ENCODE measurements at regions not wholly inside any gene's neighbourhood (a gene's known extent, or its start where the extent isn't known, plus 50 kb on each side); places are given as distances from the start of the nearest gene placed in this dataset.
"Not testable (repeated sequence)": the region's sequence is repeated elsewhere in the genome, so short reads cannot be mapped to it uniquely, and the experiment has no call there.

DNA sequence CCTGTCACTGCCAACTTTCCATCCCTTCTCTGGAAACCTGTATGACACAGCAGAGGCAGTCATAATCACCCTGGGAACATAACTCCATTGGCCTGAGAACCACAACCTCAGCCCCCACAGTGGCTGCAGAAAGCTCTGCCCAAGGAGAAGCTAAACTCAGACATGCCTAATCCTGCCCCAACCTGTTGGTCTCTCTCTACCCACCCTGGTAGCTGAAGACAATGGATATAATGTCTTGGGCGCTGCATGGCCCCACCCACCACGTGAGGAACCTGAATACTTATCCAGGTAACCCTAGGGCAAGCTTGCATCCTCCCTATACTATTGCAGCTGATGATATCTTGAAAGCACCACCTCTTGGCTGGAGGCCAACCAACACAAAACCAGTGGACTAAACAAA, 225.2 kb downstream of the TEX13C start:
- no peak overlapping the region for H3K4me3 ChIP-seq (ENCODE audit: insufficient read depth, low read depth, low read length)
- no peaks in the 10 kb centered on the region for H3K36me3 ChIP-seq (replicated peaks; ENCODE audit: control insufficient read depth, insufficient read depth, low read length)
- DNase-seq: no peak
- H3K27me3 ChIP-seq (ENCODE audit: control insufficient read depth, insufficient read depth, low read length): no peaks in the 10 kb centered on the region

- Histone ChIP-seq H3K36me3 (replicated peaks; ENCODE audit: control insufficient read depth, insufficient read depth, low read length) (no peaks in the 10 kb centered on the region), H3K27me3 (ENCODE audit: control insufficient read depth, insufficient read depth, low read length) (no peaks in the 10 kb centered on the region)
- no peak for DNase-seq
These were observed 257.8 kb downstream of the TEX13C start for GRCh38 chrX:125577479-125577878.

GRCh38 chrX:125604448-125604847, 284.8 kb downstream of the TEX13C start:
- Histone ChIP-seq H3K36me3 (replicated peaks; ENCODE audit: control insufficient read depth, insufficient read depth, low read length) (no peaks in the 10 kb centered on the region), H3K4me3 (ENCODE audit: insufficient read depth, low read depth, low read length) (no peak overlapping the region), H3K27me3 (ENCODE audit: control insufficient read depth, insufficient read depth, low read length) (no peaks in the 10 kb centered on the region)
- DNase-seq: no peak

More at GRCh38 chrX:125577479-125577878, 257.8 kb downstream of the TEX13C start:
- no peak overlapping the region for H3K4me3 ChIP-seq (ENCODE audit: insufficient read depth, low read depth, low read length)

DNA sequence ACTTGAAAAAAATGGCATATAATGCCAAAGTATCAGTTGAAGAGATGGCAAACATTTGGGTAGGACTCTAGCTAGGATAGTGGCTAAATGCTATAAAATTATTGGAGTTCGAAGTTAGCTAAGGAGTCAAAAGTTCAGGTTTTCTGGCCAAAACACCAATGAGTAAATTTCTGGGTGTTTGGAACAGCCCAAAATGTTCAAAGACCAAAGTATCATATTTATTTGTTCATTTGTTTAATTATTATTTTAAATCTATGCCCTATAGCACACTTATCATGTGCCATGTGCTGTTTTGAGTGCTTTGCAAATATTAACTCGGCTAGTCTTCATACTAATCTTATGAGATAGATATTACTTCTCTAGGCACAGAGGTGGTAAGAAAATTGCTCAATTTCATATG, 285.5 kb downstream of the TEX13C start:
- Histone ChIP-seq H3K36me3 (replicated peaks; ENCODE audit: control insufficient read depth, insufficient read depth, low read length) (no peaks in the 10 kb centered on the region), H3K27me3 (ENCODE audit: control insufficient read depth, insufficient read depth, low read length) (no peaks in the 10 kb centered on the region), H3K4me3 (ENCODE audit: insufficient read depth, low read depth, low read length) (no peak overlapping the region)
- DNase-seq: no peak

DNA sequence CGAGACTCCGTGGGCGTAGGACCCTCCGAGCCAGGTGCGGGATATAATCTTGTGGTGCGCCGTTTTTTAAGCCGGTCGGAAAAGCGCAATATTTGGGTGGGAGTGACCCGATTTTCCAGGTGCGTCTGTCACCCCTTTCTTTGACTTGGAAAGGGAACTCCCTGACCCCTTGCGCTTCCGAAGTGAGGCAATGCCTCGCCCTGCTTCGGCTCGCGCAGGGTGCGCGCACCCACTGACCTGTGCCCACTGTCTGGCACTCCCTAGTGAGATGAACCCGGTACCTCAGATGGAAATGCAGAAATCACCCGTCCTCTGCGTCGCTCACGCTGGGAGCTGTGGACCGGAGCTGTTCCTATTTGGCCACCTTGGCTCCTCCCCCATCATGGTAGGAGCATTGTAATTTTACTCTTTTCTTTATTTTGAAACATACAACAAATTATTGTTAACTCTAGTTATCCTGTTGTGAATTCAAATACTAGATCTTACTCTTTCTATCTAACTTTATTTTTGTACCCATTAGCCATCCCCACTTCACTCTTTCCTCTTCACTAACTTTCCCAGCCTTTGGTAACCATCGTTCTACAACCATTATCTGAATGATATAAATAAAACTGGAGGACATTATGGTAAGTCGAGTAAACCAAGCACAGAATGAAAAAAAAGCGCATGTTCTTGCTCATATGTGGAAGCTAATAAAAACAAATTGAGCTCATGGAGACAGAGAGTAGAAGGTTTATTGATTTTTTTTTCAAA, 295.1 kb downstream of the TEX13C start:
- not testable (repeated sequence) for DNase-seq; H3K4me3 ChIP-seq (ENCODE audit: insufficient read depth, low read depth, low read length); H3K27me3 ChIP-seq (ENCODE audit: control insufficient read depth, insufficient read depth, low read length)

GRCh38 chrX:125620715-125621587, 301.3 kb downstream of the TEX13C start:
- no peak for DNase-seq
- Histone ChIP-seq H3K36me3 (replicated peaks; ENCODE audit: control insufficient read depth, insufficient read depth, low read length) (no peaks in the 10 kb centered on the region), H3K27me3 (ENCODE audit: control insufficient read depth, insufficient read depth, low read length) (no peaks in the 10 kb centered on the region), H3K4me3 (ENCODE audit: insufficient read depth, low read depth, low read length) (no peak overlapping the region)

More for the DNA sequence above, 295.1 kb downstream of the TEX13C start:
- not testable (repeated sequence) for H3K36me3 ChIP-seq (replicated peaks; ENCODE audit: control insufficient read depth, insufficient read depth, low read length)

GRCh38 chrX:125621588-125621927, 301.9 kb downstream of the TEX13C start:
- Histone ChIP-seq H3K36me3 (replicated peaks; ENCODE audit: control insufficient read depth, insufficient read depth, low read length) (no peaks in the 10 kb centered on the region), H3K27me3 (ENCODE audit: control insufficient read depth, insufficient read depth, low read length) (no peaks in the 10 kb centered on the region), H3K4me3 (ENCODE audit: insufficient read depth, low read depth, low read length) (no peak overlapping the region)
- DNase-seq: no peak

- Histone ChIP-seq H3K36me3 (replicated peaks; ENCODE audit: control insufficient read depth, insufficient read depth, low read length) (no peaks in the 10 kb centered on the region), H3K4me3 (ENCODE audit: insufficient read depth, low read depth, low read length) (no peak overlapping the region), H3K27me3 (ENCODE audit: control insufficient read depth, insufficient read depth, low read length) (peaks cover 9% of the 10 kb centered on the region)
- no peak for DNase-seq
These were observed 303.2 kb downstream of the TEX13C start for GRCh38 chrX:125622899-125623298.

DNA sequence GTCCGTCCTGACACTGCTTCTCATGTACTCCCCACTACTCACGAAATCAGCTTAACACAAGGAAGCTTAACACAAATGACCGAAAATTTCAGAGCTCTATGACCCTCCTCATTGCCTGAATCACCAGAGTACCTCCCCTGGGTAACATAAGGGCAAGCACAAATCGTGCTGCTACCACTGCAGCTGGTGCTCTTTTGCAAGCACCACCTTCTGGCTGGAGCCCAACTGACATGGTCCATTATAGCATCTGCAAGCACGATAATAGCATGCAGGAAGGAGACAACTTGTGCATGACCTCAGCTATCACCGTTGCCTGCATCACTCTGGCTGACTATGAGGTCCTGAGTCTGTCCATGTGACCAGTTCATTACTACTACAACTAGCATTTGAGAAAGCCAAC, 308.0 kb downstream of the TEX13C start:
- Histone ChIP-seq H3K27me3 (ENCODE audit: control insufficient read depth, insufficient read depth, low read length) (peaks cover 11% of the 10 kb centered on the region), H3K36me3 (replicated peaks; ENCODE audit: control insufficient read depth, insufficient read depth, low read length) (no peaks in the 10 kb centered on the region), H3K4me3 (ENCODE audit: insufficient read depth, low read depth, low read length) (no peak overlapping the region)
- DNase-seq: no peak

DNA sequence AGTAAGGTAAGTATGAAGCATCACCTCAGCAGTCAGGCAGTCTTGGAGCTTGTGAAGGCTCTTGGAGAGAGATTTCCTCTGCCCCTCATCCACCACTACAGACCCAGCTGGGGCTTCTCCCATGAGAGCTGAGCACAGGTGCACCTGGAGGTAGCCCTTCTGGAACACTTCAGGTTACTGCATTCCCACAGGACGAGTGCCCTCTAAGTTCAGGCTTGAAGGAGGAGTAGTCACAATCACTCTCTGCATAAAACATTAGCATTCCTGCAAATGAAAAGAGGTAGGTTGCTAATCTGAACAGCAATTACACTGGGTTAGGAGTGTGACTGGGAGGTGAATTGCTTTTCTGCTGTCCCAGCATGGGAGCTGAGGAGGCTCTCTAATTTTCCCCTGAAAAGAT, 308.8 kb downstream of the TEX13C start:
- Histone ChIP-seq H3K27me3 (ENCODE audit: control insufficient read depth, insufficient read depth, low read length) (peaks cover 11% of the 10 kb centered on the region), H3K36me3 (replicated peaks; ENCODE audit: control insufficient read depth, insufficient read depth, low read length) (no peaks in the 10 kb centered on the region), H3K4me3 (ENCODE audit: insufficient read depth, low read depth, low read length) (no peak overlapping the region)
- DNase-seq: peak; percentile 23

DNA sequence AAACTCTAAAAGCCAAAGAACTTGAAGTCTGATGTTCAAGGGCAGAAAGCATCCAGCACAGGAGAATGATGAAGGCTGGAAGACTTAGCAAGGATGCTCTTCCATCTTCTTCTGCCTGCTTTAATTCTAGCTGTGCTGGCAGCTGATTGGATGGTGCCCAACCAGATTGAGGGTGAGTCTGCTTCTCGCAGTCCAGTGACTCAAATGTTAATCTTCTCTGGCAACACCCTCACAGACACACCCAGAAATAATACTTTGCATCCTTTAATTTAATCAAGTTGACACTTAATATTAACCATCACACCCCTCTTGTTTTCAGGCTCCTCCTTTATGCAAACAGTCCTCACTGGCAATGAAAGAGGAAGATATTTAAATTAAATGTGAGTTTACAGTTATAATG, 321.7 kb downstream of the TEX13C start:
- Histone ChIP-seq H3K27me3 (ENCODE audit: control insufficient read depth, insufficient read depth, low read length) (no peaks in the 10 kb centered on the region), H3K36me3 (replicated peaks; ENCODE audit: control insufficient read depth, insufficient read depth, low read length) (no peaks in the 10 kb centered on the region), H3K4me3 (ENCODE audit: insufficient read depth, low read depth, low read length) (no peak overlapping the region)
- no peak for DNase-seq

DNA sequence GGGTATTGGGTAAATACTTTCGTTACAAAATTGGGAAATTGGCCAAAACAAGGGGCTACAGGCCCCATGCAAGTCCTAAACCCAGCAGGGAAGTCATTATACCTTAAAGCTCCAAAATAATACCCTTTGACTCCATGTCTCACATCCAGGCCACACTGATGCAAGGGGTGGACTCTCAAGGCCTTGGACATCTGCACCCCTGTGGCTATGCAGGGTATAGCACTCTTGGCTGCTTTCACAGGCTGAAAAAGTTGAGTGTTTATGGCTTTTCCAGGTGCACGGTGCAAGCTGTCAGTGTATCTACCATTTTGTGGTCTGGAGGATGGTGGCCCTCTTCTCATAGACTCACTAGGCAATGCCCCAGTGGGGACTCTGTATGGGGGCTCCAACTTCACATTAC, 326.5 kb downstream of the TEX13C start:
- DNase-seq: no peak
- no peaks in the 10 kb centered on the region for H3K27me3 ChIP-seq (ENCODE audit: control insufficient read depth, insufficient read depth, low read length)
- no peaks in the 10 kb centered on the region for H3K36me3 ChIP-seq (replicated peaks; ENCODE audit: control insufficient read depth, insufficient read depth, low read length)
- no peak overlapping the region for H3K4me3 ChIP-seq (ENCODE audit: insufficient read depth, low read depth, low read length)

DNA sequence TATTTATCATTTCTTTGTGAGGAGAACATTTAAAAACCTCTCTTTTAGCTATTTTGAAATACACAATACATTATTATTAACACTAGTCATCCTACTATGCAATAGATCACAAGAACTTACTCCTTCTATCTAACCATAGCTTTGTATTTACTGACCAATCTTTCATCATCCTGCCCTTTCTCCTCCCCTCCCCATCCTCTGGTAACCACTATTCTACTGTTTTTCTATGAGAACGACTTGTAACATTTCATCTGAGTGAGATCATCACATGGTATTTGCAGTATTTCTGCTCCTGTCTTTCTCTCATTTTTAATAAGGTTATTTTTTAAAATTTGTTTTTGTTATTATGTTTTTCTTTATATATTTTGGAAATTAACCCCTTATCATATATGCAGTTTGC, 331.8 kb downstream of the TEX13C start:
- Histone ChIP-seq H3K4me3 (ENCODE audit: insufficient read depth, low read depth, low read length) (no peak overlapping the region), H3K27me3 (ENCODE audit: control insufficient read depth, insufficient read depth, low read length) (no peaks in the 10 kb centered on the region), H3K36me3 (replicated peaks; ENCODE audit: control insufficient read depth, insufficient read depth, low read length) (no peaks in the 10 kb centered on the region)
- no peak for DNase-seq

GRCh38 chrX:125654501-125654900, 334.8 kb downstream of the TEX13C start:
- DNase-seq: no peak
- Histone ChIP-seq H3K36me3 (replicated peaks; ENCODE audit: control insufficient read depth, insufficient read depth, low read length) (no peaks in the 10 kb centered on the region), H3K4me3 (ENCODE audit: insufficient read depth, low read depth, low read length) (no peak overlapping the region), H3K27me3 (ENCODE audit: control insufficient read depth, insufficient read depth, low read length) (no peaks in the 10 kb centered on the region)

DNA sequence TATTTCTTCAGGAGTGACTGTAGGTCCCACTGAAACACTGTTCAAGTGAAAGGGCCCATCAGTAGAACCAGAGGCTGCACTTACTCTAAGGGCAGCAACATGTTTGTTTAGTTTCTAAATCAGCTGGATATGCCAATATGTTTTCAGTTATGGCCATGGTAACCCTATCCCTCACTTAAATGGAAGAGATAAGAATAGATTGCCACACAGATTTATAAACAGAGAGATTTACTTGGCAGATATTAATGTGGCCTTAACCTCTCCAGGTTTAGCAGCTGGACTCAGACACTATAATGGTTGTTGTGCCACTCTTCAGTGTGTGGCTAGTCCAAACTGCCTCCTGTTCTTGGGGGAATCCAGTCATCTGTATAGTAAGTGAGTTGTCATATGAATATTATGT, 354.1 kb downstream of the TEX13C start:
- no peak overlapping the region for H3K4me3 ChIP-seq (ENCODE audit: insufficient read depth, low read depth, low read length)
- no peaks in the 10 kb centered on the region for H3K27me3 ChIP-seq (ENCODE audit: control insufficient read depth, insufficient read depth, low read length)
- DNase-seq: no peak
- H3K36me3 ChIP-seq (replicated peaks; ENCODE audit: control insufficient read depth, insufficient read depth, low read length): no peaks in the 10 kb centered on the region
